GM19372 (cell line): ENCODE measurements at regions not wholly inside any gene's neighbourhood (a gene's known extent, or its start where the extent isn't known, plus 50 kb on each side); places are given as distances from the start of the nearest gene placed in this dataset.
"Not testable (repeated sequence)": the region's sequence is repeated elsewhere in the genome, so short reads cannot be mapped to it uniquely, and the experiment has no call there.

ENCODE experiments used
- ATAC-seq: cut with Tn5 transposase; IDR thresholded peaks from one replicate; pipeline ENCODE4 v1.9.1; 2021; ENCODE audit warnings: mild to moderate bottlenecking, low read depth, moderate library complexity; ENCODE audit not compliant: unreplicated experiment

GRCh38 chr5:68116408-68116807 is 99.1 kb upstream of the PIK3R1 start:
- no peak for ATAC-seq

GRCh38 chr5:68115584-68115983 is 100.0 kb upstream of the PIK3R1 start:
- ATAC-seq, result no peak

GRCh38 chr5:68114378-68115040 is 101.0 kb upstream of the PIK3R1 start:
- no peak for ATAC-seq

GRCh38 chr5:68112658-68113057 is 102.9 kb upstream of the PIK3R1 start:
- ATAC-seq, result no peak

GRCh38 chr5:68110894-68111293 is 104.7 kb upstream of the PIK3R1 start:
- ATAC-seq, result no peak

- ATAC-seq, result no peak
Measured at GRCh38 chr5:68110264-68110663, 105.3 kb upstream of the PIK3R1 start.

GRCh38 chr5:68104217-68104616 is 111.3 kb upstream of the PIK3R1 start:
- not testable (repeated sequence) for ATAC-seq

- not testable (repeated sequence) for ATAC-seq
Measured at GRCh38 chr5:68103297-68103696, 112.3 kb upstream of the PIK3R1 start.

GRCh38 chr5:68099327-68099726 is 116.2 kb upstream of the PIK3R1 start:
- no peak for ATAC-seq

GRCh38 chr5:68093455-68094159 is 121.9 kb upstream of the PIK3R1 start:
- ATAC-seq, result no peak

GRCh38 chr5:68088302-68088701 is 127.3 kb upstream of the PIK3R1 start:
- ATAC-seq, result no peak

GRCh38 chr5:68087866-68088265 is 127.7 kb upstream of the PIK3R1 start:
- no peak for ATAC-seq

GRCh38 chr5:68086857-68087256 is 128.7 kb upstream of the PIK3R1 start:
- ATAC-seq, result no peak

GRCh38 chr5:68086439-68086838 is 129.1 kb upstream of the PIK3R1 start:
- no peak for ATAC-seq

GRCh38 chr5:68084396-68084795 is 131.2 kb upstream of the PIK3R1 start:
- ATAC-seq, result no peak

- ATAC-seq, result no peak
Measured at GRCh38 chr5:68080282-68081050, 135.1 kb upstream of the PIK3R1 start.

- no peak for ATAC-seq
Measured at GRCh38 chr5:68077349-68077894, 138.1 kb upstream of the PIK3R1 start.

GRCh38 chr5:68074633-68075032 is 140.9 kb upstream of the PIK3R1 start:
- no peak for ATAC-seq

- no peak for ATAC-seq
Measured at GRCh38 chr5:68074048-68074632, 141.4 kb upstream of the PIK3R1 start.

GRCh38 chr5:68071736-68072135 is 143.8 kb upstream of the PIK3R1 start:
- ATAC-seq, result no peak

GRCh38 chr5:68071282-68071632 is 144.3 kb upstream of the PIK3R1 start:
- no peak for ATAC-seq
